Endodermal cell (in vitro differentiated cells): ENCODE measurements at regions not wholly inside any gene's neighbourhood (a gene's known extent, or its start where the extent isn't known, plus 50 kb on each side); places are given as distances from the start of the nearest gene placed in this dataset.

Source experiments
- DNase-seq: peaks from one replicate; pipeline ENCODE4 v3.0.0-alpha.2; 2017
- H3K27ac ChIP-seq: 2 replicates; pipeline ENCODE4 v1.5.1; 2013; ENCODE audit warnings: mild to moderate bottlenecking, low read depth, low read length, moderate library complexity
- H3K27me3 ChIP-seq: 2 replicates; pipeline ENCODE4 v1.6.1; 2013; ENCODE audit warnings: mild to moderate bottlenecking, low read length, moderate library complexity; ENCODE audit not compliant: insufficient read depth, control insufficient read depth, poor library complexity, severe bottlenecking
- H3K36me3 ChIP-seq: 2 replicates; pipeline ENCODE4 v1.7.0; 2013; ENCODE audit warnings: mild to moderate bottlenecking, low read length, moderate library complexity; ENCODE audit not compliant: control insufficient read depth, insufficient read depth
- H3K4me1 ChIP-seq: one replicate; pipeline ENCODE4 v1.7.0; 2013; ENCODE audit warnings: low read length; ENCODE audit not compliant: control insufficient read depth, insufficient read depth
- H3K4me3 ChIP-seq: 2 replicates; pipeline ENCODE4 v1.5.1; 2013; ENCODE audit warnings: mild to moderate bottlenecking, low read length, moderate library complexity
- H3K9ac ChIP-seq: 2 replicates; pipeline ENCODE4 v1.6.1; 2013; ENCODE audit warnings: mild to moderate bottlenecking, low read length, moderate library complexity; ENCODE audit not compliant: poor library complexity, severe bottlenecking; ENCODE audit errors: extremely low read depth
- H3K9me3 ChIP-seq: 2 replicates; pipeline ENCODE4 v1.6.1; 2013; ENCODE audit warnings: mild to moderate bottlenecking, low read length, moderate library complexity; ENCODE audit not compliant: control insufficient read depth
- H3K27ac Mint-ChIP-seq: 2 replicates; pipeline ENCODE4 v1.8.0; 2020; ENCODE audit warnings: mixed read lengths
- H3K27me3 Mint-ChIP-seq: 2 replicates; pipeline ENCODE4 v1.8.0; 2021; ENCODE audit warnings: mild to moderate bottlenecking, mixed read lengths; ENCODE audit not compliant: insufficient read depth
- H3K36me3 Mint-ChIP-seq: 2 replicates; pipeline ENCODE4 v1.8.0; 2020; ENCODE audit warnings: low read depth, mixed read lengths
- H3K4me1 Mint-ChIP-seq: 2 replicates; pipeline ENCODE4 v1.8.0; 2020; ENCODE audit warnings: mixed read lengths
- H3K4me3 Mint-ChIP-seq: 2 replicates; pipeline ENCODE4 v1.8.0; 2020; ENCODE audit warnings: mild to moderate bottlenecking, moderate library complexity, mixed read lengths
- H3K9me3 Mint-ChIP-seq: 2 replicates; pipeline ENCODE4 v1.8.0; 2020; ENCODE audit warnings: mild to moderate bottlenecking, mixed read lengths
- CTCF ChIP-seq: fragments of 200-600 bp; sonication (generic); conservative IDR thresholded peaks from 2 replicates; pipeline ENCODE4 v1.5.0; 2021; ENCODE audit warnings: antibody characterized with exemption, mild to moderate bottlenecking
- WGBS, 2 experiments: methylation state at CpG; one replicate each; pipeline versions ENCODE4 v1.1.5 to v1.1.7; 2013; ENCODE audit warnings: missing lambda C conversion rate in 2 of 2, mixed read lengths in 1 of 2; ENCODE audit not compliant: insufficient coverage in 1 of 2, insufficient read length in 1 of 2; 5-methylcytosine and 5-hydroxymethylcytosine counted together

- peaks cover 35% of the 10 kb centered on the region for H3K27me3 ChIP-seq
- peaks cover 7% of the 10 kb centered on the region for H3K4me1 ChIP-seq
- H3K4me3 ChIP-seq = no peak overlapping the region
- Mint-ChIP-seq H3K27ac (no peak overlapping the region), H3K27me3 (peaks cover 97% of the 10 kb centered on the region), H3K4me3 (no peak overlapping the region), H3K4me1 (peaks cover 17% of the 10 kb centered on the region), H3K9me3 (peaks cover 5% of the 10 kb centered on the region), H3K36me3 (no peaks in the 10 kb centered on the region)
- H3K9ac ChIP-seq = no peak overlapping the region
- H3K27ac ChIP-seq = no peak overlapping the region
- DNase-seq = no peak
- 98 to 100% methylated on average over 1 to 2 of the region's 2 CpGs for WGBS, 2 experiments
- TF ChIP-seq CTCF = no peak
- H3K36me3 ChIP-seq = no peaks in the 10 kb centered on the region
- H3K9me3 ChIP-seq = peaks cover 9% of the 10 kb centered on the region
These were observed 414.0 kb upstream of the TNP1 start for GRCh38 chr2:217273851-217274250.

GRCh38 chr2:217273162-217273561, 413.3 kb upstream of the TNP1 start:
- H3K4me1 Mint-ChIP-seq = peaks cover 17% of the 10 kb centered on the region
- H3K4me3 Mint-ChIP-seq = no peak overlapping the region
- no peak overlapping the region for H3K27ac ChIP-seq
- WGBS, 2 experiments = 75 to 100% methylated on average over 1 to 4 of the region's 4 CpGs
- H3K4me1 ChIP-seq = peaks cover 7% of the 10 kb centered on the region
- H3K4me3 ChIP-seq = no peak overlapping the region
- H3K9ac ChIP-seq = no peak overlapping the region
- H3K9me3 Mint-ChIP-seq = peaks cover 10% of the 10 kb centered on the region
- no peaks in the 10 kb centered on the region for H3K36me3 ChIP-seq
- DNase-seq = peak; percentile 50
- no peak for TF ChIP-seq CTCF
- peaks cover 42% of the 10 kb centered on the region for H3K27me3 ChIP-seq
- H3K9me3 ChIP-seq = peaks cover 16% of the 10 kb centered on the region
- H3K27ac Mint-ChIP-seq = no peak overlapping the region
- H3K27me3 Mint-ChIP-seq = peaks cover 97% of the 10 kb centered on the region
- H3K36me3 Mint-ChIP-seq = no peaks in the 10 kb centered on the region

- DNase-seq = no peak
- H3K36me3 ChIP-seq = no peaks in the 10 kb centered on the region
- H3K27ac ChIP-seq = no peak overlapping the region
- peaks cover 7% of the 10 kb centered on the region for H3K4me1 ChIP-seq
- peaks cover 5% of the 10 kb centered on the region for H3K36me3 Mint-ChIP-seq
- peaks cover 98% of the 10 kb centered on the region for H3K27me3 Mint-ChIP-seq
- no peak overlapping the region for H3K4me3 ChIP-seq
- H3K27ac Mint-ChIP-seq = no peak overlapping the region
- no peak overlapping the region for H3K9ac ChIP-seq
- 77 to 93% methylated on average over 2 to 3 of the region's 3 CpGs for WGBS, 2 experiments
- H3K4me1 Mint-ChIP-seq = peaks cover 17% of the 10 kb centered on the region
- no peak overlapping the region for H3K4me3 Mint-ChIP-seq
- peaks cover 24% of the 10 kb centered on the region for H3K9me3 ChIP-seq
- TF ChIP-seq CTCF = no peak
- H3K27me3 ChIP-seq = peaks cover 47% of the 10 kb centered on the region
- peaks cover 24% of the 10 kb centered on the region for H3K9me3 Mint-ChIP-seq
These were observed 411.9 kb upstream of the TNP1 start for GRCh38 chr2:217271813-217272212.
